ENCODE measurements at regions not wholly inside any gene's neighbourhood (a gene's known extent, or its start where the extent isn't known, plus 50 kb on each side); places are given as distances from the start of the nearest gene placed in this dataset.
"Not testable (repeated sequence)": the region's sequence is repeated elsewhere in the genome, so short reads cannot be mapped to it uniquely, and the experiment has no call there.

DNA sequence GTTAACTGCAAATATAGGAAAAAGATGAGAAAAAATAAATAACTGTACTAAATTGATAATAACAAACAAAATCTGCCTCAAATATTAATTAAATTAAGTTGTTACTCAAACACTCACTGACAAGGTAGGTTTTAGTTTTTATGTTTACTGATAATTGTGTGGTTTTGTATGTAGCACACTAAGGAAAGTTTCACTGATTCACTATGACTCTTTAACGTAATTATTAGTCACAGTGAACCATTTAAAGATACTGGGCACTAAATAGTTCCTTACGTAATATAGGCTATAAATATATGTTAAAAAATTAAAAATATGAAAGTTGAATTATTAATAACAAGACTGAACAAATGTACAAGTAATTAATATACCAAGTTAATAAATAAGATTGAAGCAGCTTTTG, 2330.0 kb upstream of the RAG2 start:
- DNase-seq (ENCODE audit: low read depth in 4 of 4, low spot score in 3 of 4), result no peak

- DNase-seq (ENCODE audit: low read depth in 4 of 4, low spot score in 3 of 4), result no peak
Observed at GRCh38 chr11:38924644-38925043, 2326.6 kb upstream of the RAG2 start.

DNA sequence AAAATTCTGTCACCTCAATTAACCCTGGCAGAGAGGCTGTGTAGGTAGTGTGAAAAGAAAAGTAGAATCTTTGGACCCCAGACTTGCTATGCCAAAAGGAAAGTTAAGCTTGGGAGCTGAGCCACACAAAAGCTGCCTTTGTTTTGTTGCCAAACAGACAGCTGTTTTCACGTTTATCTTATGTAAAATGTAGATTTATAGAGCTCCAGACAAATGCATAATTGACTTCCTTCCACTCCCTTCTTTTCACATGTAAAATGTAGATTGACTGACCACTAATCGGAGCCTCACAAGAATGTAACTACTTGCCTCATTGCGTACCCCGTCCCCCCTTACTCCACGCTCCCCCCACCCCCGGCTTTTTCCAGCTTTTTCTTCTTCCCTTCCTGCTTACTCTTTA, 2302.2 kb upstream of the RAG2 start:
- peak; percentile 3 to 19 (median 13) for DNase-seq (ENCODE audit: low read depth in 4 of 4, low spot score in 3 of 4)

GRCh38 chr11:38894201-38894600, 2296.2 kb upstream of the RAG2 start:
- DNase-seq (ENCODE audit: low read depth in 4 of 4, low spot score in 3 of 4), result not testable (repeated sequence)

- no peak for DNase-seq (ENCODE audit: low read depth in 4 of 4, low spot score in 3 of 4)
Observed at GRCh38 chr11:38884145-38884865, 2286.3 kb upstream of the RAG2 start.

- DNase-seq (ENCODE audit: low read depth in 4 of 4, low spot score in 3 of 4), result no peak
Observed at GRCh38 chr11:38867338-38867737, 2269.3 kb upstream of the RAG2 start.

GRCh38 chr11:38865922-38866321, 2267.9 kb upstream of the RAG2 start:
- no peak for DNase-seq (ENCODE audit: low read depth in 4 of 4, low spot score in 3 of 4)

DNA sequence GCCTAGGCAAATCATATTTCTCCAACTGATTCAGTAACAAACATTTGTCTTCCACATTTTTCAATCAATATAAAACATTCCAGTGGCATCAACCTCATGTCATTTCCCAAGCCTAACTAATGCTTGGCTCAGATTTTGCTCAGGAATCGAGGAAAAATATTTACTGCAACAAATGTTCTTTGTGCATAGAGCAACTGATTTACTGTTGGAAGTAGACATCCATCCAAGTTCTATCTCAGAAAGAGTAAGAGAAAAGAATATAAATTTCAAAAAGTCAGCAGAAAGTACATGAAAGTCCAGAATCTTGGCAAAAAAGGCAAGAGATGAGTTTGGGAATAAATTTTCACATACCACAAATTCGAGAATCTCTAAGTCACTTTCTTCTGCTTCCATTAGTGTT, 2245.0 kb upstream of the RAG2 start:
- DNase-seq (ENCODE audit: low read depth in 4 of 4, low spot score in 3 of 4), result no peak

GRCh38 chr11:38839071-38839470, 2241.0 kb upstream of the RAG2 start:
- DNase-seq (ENCODE audit: low read depth in 4 of 4, low spot score in 3 of 4), result no peak

DNA sequence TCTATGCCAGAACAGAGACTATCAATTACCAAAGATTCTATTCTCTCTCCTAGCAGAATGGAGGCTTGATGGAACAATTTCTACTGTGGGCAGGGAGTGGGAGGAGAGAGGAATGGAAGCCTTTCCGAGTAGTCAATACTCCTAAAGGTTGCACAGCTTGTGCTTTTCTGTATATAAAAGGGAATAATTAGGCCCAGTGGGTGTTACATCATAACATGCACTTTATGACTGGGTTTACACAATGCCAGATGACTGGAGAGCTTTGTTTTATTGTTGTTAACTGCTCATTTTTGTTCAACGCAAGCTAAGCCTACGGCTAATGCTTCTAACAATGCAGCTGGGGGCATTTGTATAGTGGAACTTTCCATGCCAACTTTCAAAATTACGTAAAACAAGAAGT, 2237.9 kb upstream of the RAG2 start:
- DNase-seq (ENCODE audit: low read depth in 4 of 4, low spot score in 3 of 4), result no peak

- no peak for DNase-seq (ENCODE audit: low read depth in 4 of 4, low spot score in 3 of 4)
Observed at GRCh38 chr11:38824573-38824972, 2226.5 kb upstream of the RAG2 start.

- DNase-seq (ENCODE audit: low read depth in 4 of 4, low spot score in 3 of 4), result not testable (repeated sequence)
Observed at GRCh38 chr11:38821786-38822185, 2223.8 kb upstream of the RAG2 start.

DNA sequence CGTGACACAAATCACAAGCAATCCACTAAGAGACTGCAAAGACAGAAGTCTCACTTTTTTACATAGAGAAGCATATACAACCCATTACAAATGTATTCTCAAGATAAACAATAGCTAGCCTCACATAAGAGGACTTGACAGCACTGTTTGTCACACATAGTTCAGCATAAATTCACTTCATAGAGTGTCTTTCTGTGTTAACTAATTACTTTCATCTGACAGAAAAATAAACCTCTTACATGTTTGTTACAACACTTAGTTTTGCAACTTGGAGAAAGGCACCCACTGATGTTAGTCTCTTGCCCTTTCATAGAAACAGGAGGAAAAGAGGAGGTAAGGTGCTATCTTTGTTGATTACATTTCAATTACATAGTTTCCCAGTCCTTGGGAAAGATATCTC, 2221.9 kb upstream of the RAG2 start:
- DNase-seq (ENCODE audit: low read depth in 4 of 4, low spot score in 3 of 4), result no peak

DNA sequence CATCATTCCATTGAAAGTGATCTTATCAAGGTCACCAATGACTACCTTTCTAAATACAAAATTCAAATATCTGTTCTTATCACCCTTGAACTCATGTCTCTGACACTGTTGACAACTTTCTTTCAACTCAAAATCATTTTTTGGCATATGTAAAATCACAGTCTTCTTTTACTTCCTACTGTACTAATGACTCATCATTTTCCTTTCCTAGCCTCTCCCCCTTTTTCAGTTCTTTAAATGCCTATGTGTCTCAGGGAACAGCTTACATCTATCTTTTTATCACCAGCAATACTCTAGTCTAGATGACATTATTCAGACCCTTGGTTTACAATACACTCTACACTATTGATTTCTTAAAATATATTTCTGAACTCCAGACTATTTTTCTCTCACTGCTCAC, 2220.7 kb upstream of the RAG2 start:
- no peak for DNase-seq (ENCODE audit: low read depth in 4 of 4, low spot score in 3 of 4)

DNA sequence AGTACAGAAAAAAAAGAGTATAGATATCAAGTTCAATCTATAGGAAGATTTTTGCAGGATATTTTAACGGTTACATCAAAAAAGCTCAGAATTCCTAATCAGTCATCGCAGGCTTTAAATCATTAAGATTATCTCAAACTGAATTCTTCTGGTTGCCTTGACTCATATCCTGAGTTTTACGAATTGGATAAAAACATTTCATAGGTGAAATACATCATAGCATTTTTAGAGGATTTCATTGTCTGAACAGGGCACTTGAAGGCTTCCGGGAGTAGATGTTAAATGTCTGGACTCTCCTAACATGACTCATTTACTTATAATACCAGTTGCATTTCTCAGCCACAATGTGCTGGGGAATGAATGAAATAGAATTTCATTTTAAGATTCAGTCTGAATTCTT, 2216.6 kb upstream of the RAG2 start:
- DNase-seq (ENCODE audit: low read depth in 4 of 4, low spot score in 3 of 4), result no peak

- no peak for DNase-seq (ENCODE audit: low read depth in 4 of 4, low spot score in 3 of 4)
Observed at GRCh38 chr11:38809521-38809920, 2211.5 kb upstream of the RAG2 start.

GRCh38 chr11:38796281-38796680, 2198.2 kb upstream of the RAG2 start:
- no peak for DNase-seq (ENCODE audit: low read depth in 4 of 4, low spot score in 3 of 4)

DNA sequence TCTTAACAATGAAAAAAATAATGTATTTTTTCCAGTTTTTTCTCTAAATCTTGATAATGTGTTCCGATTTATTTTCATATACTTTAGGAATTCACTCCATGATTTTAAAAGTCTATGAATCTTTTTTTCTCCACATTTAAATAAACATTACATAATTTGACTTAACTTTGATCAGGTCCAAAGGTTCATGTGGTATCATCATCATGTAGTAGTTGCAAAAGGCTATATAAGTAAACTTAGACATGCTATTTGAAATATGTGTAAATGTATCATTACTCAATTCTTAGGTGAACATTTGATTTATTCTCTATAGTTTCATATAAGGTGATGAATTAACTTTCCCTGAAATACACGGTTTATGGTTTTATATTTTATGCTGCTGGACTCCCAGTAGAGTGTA, 2197.0 kb upstream of the RAG2 start:
- no peak for DNase-seq (ENCODE audit: low read depth in 4 of 4, low spot score in 3 of 4)

DNA sequence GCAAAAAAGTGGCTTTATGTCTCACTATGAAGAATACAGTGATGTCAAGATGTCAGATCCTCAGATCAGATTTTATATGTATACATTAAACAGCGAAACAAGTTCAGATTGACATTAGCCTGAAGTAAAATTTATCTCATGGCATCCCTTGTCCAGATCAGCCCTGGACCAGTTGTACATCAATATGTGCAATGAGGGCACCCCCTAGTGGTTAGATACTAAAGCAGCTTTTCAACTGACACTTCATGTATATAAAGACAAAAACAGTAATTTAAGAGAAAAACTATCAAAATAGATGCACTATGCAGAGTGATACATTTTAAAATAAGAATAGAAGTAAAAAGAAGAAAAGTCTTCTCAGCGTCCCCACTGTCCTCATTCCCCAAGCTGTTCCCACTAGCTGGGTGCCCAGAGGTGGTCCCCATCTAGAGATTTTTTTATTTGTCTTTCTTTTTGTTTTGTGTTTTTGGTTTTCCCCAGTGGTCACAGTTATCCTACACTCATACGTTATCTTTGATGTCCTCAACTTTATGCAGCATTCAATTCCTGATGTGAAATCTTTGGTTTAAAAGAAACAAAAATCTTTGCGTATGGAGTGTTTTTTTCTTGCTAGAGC, 2193.4 kb upstream of the RAG2 start:
- DNase-seq (ENCODE audit: low read depth in 4 of 4, low spot score in 3 of 4), result peak; percentile 23 to 56 (median 44)

- DNase-seq (ENCODE audit: low read depth in 4 of 4, low spot score in 3 of 4), result no peak
Observed at GRCh38 chr11:38788561-38788960, 2190.5 kb upstream of the RAG2 start.

DNA sequence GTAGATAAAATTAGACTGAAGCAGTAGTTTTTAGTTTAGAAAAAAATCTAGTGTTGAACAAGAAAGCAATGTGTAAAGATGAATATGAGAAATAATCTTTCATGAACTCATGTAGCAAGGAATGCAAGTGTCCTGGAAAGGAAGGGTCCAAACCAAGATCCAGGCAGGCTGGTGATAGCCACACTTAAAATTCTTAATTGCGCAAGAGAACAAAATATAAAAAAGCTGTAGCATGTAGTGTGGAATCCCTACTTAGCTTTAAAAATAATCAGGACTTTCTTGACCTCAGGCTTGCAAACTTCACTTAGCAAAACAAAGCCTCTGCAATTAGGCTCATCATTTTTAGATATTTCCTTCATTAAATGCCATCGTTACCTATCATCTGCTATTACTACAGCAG, 2186.1 kb upstream of the RAG2 start:
- no peak for DNase-seq (ENCODE audit: low read depth in 4 of 4, low spot score in 3 of 4)

GRCh38 chr11:38766796-38767195, 2168.8 kb upstream of the RAG2 start:
- no peak for DNase-seq (ENCODE audit: low read depth in 4 of 4, low spot score in 3 of 4)

GRCh38 chr11:38759394-38759793, 2161.4 kb upstream of the RAG2 start:
- no peak for DNase-seq (ENCODE audit: low read depth in 4 of 4, low spot score in 3 of 4)

Measured in left renal pelvis (tissue), 4 donors.